Activated B cell treated with CpG ODN at 0.5 μM for 24 hours (primary cell): ENCODE measurements at regions not wholly inside any gene's neighbourhood (a gene's known extent, or its start where the extent isn't known, plus 50 kb on each side); places are given as distances from the start of the nearest gene placed in this dataset.
"Not testable (repeated sequence)": the region's sequence is repeated elsewhere in the genome, so short reads cannot be mapped to it uniquely, and the experiment has no call there.

Experiments
- ATAC-seq: fragments of 200-7000 bp; cut with Tn5 transposase; one replicate; pipeline ENCODE4 v1.10.0; 2021; ENCODE audit warnings: low read depth, mild to moderate bottlenecking, moderate library complexity
- CTCF ChIA-PET: fragments of 350-600 bp; sonication (Branson Sonifier 250); formaldehyde crosslinking; loops from one replicate; lab custom pipeline; 2021; ENCODE audit warnings: antibody characterized with exemption; lab: Charles Lee
- POLR2A ChIA-PET: fragments of 350-600 bp; sonication (Branson Sonifier 250); formaldehyde crosslinking; loops from one replicate; lab custom pipeline; 2021; ENCODE audit warnings: antibody characterized with exemption; lab: Charles Lee
- DNase-seq: peaks from one replicate; pipeline ENCODE4 v3.0.0; 2022
- H3K27ac Mint-ChIP-seq: one replicate; pipeline ENCODE4 v1.8.0; 2020; ENCODE audit warnings: mixed read lengths
- H3K27me3 Mint-ChIP-seq: one replicate; pipeline ENCODE4 v1.8.0; 2021; ENCODE audit warnings: mixed read lengths
- H3K36me3 Mint-ChIP-seq: one replicate; pipeline ENCODE4 v1.8.0; 2021; ENCODE audit warnings: low read depth, mixed read lengths
- H3K4me1 Mint-ChIP-seq: one replicate; pipeline ENCODE4 v1.8.0; 2021; ENCODE audit warnings: mixed read lengths
- H3K4me3 Mint-ChIP-seq: one replicate; pipeline ENCODE4 v1.8.0; 2020; ENCODE audit warnings: mild to moderate bottlenecking, mixed read lengths
- H3K9me3 Mint-ChIP-seq: one replicate; pipeline ENCODE4 v1.8.0; 2020; ENCODE audit warnings: mixed read lengths
- intact Hi-C: fragments of 100-400 bp; cut with micrococcal nuclease; formaldehyde crosslinking; loops from one replicate; pipeline ENCODE4 v1.15.1; 2024
- TF ChIP-seq, protein P1 (sequence below): fragments of 200-600 bp; IDR thresholded peaks from one replicate; pipeline ENCODE4 v1.8.0; 2022; ENCODE audit warnings: antibody characterized with exemption, mild to moderate bottlenecking

DNA sequence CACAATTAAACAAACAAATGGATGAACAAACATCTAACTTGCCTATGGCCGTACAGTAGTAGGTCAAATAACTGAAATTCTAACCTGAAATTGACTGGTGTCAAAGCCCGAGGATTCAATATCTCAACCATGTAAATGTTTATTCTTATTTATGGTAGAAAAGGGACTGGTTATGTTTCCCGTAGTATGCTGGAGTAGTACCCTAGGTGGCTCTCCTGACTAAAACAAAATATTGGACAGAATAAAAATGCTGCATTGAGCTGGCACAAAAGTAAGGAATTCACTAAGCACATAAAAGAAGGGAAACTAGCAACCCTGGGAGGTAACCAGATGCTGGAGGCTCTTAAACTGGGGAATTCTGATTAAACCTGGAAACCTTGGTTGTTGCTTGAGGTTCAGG lies 117.1 kb upstream of the PREP start:
- Mint-ChIP-seq H3K9me3 (peaks cover 3% of the 10 kb centered on the region), H3K4me1 (no peaks in the 10 kb centered on the region), H3K27me3 (peaks cover 6% of the 10 kb centered on the region), H3K27ac (no peak overlapping the region), H3K36me3 (no peaks in the 10 kb centered on the region), H3K4me3 (no peak overlapping the region)
- intact Hi-C loops: no loop called here
- DNase-seq (no peak), ATAC-seq (no peak)
- CTCF ChIA-PET: interaction anchor here (0.9 kb wide), 1 partner anchor 9 kb away, joined by 3 read pairs; no protein-coding TSS in a partner anchor
- POLR2A ChIA-PET: no interaction called here
- TF ChIP-seq, protein P1, sequence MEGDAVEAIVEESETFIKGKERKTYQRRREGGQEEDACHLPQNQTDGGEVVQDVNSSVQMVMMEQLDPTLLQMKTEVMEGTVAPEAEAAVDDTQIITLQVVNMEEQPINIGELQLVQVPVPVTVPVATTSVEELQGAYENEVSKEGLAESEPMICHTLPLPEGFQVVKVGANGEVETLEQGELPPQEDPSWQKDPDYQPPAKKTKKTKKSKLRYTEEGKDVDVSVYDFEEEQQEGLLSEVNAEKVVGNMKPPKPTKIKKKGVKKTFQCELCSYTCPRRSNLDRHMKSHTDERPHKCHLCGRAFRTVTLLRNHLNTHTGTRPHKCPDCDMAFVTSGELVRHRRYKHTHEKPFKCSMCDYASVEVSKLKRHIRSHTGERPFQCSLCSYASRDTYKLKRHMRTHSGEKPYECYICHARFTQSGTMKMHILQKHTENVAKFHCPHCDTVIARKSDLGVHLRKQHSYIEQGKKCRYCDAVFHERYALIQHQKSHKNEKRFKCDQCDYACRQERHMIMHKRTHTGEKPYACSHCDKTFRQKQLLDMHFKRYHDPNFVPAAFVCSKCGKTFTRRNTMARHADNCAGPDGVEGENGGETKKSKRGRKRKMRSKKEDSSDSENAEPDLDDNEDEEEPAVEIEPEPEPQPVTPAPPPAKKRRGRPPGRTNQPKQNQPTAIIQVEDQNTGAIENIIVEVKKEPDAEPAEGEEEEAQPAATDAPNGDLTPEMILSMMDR: no peak

DNA sequence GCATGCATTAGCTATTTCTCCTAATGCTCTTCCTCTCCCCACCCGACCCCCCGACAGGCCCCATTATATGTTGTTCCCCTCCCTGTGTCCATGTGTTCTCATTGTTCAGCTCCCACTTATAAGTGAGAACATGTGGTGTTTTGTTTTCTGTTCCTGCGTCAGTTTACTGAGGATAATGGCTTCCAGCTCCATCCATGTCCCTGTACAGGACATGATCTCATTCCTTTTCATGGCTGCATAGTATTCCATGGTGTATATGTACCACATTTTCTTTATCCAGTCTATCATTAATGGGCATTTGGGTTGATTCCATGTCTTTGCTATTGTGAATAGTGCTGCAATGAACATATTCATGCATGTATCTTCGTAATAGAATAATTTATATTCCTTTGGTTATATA lies 116.1 kb upstream of the PREP start:
- H3K9me3 Mint-ChIP-seq, H3K4me1 Mint-ChIP-seq, ATAC-seq, H3K27me3 Mint-ChIP-seq, H3K27ac Mint-ChIP-seq, CTCF ChIA-PET, POLR2A ChIA-PET, H3K36me3 Mint-ChIP-seq, intact Hi-C loops, H3K4me3 Mint-ChIP-seq, DNase-seq: not testable (repeated sequence)

DNA sequence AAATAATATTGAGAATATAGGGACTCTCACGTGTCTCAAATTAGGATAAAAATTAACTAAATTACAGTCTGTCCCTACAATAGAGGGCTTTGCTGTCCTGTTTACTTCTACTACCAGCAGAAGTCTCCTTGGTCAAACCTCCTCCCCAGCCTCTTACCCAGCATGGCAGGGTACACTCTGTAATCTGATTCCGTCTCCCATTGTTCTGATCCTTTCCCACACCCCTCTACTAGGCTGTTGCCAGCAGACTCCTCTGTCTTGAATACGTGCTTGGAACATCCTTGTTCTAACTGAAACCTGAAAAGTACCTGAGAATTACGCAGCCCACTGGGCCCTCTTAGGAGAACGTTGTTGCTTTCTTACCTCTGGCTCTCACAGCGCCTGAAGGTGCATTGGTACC lies 112.2 kb upstream of the PREP start:
- intact Hi-C loops: no loop called here
- H3K4me3 Mint-ChIP-seq: no peak overlapping the region
- H3K9me3 Mint-ChIP-seq: peaks cover 3% of the 10 kb centered on the region
- ChIA-PET CTCF (no interaction called here), POLR2A (no interaction called here)
- no peaks in the 10 kb centered on the region for H3K36me3 Mint-ChIP-seq
- H3K4me1 Mint-ChIP-seq: no peaks in the 10 kb centered on the region
- DNase-seq (no peak), ATAC-seq (no peak)
- H3K27ac Mint-ChIP-seq: no peak overlapping the region
- TF ChIP-seq, protein P1: no peak
- peaks cover 10% of the 10 kb centered on the region for H3K27me3 Mint-ChIP-seq

DNA sequence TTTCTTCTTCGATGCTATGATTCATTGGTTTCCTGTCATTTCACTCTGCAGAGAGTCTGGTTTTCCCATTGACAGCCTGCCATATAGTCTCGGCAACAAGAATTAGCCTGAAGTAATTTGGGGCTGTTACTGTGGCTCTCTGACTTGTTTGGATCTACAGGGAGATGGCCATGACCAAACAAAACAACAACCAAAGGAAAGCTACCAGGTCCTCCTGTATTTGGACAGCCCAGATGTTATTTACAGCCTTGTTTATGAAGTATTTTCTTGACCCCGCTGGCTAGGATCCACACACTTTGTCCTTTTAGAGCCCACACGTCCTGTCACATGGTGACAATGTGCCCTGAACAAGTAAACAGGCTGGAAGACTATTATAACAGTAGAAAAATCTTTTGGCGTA lies 111.4 kb upstream of the PREP start:
- Mint-ChIP-seq H3K4me1 (no peaks in the 10 kb centered on the region), H3K27me3 (peaks cover 12% of the 10 kb centered on the region), H3K9me3 (peaks cover 3% of the 10 kb centered on the region), H3K4me3 (no peak overlapping the region), H3K36me3 (no peaks in the 10 kb centered on the region), H3K27ac (no peak overlapping the region)
- DNase-seq (no peak), ATAC-seq (no peak)
- ChIA-PET POLR2A (no interaction called here), CTCF (no interaction called here)
- TF ChIP-seq, protein P1: no peak
- intact Hi-C loops: no loop called here

DNA sequence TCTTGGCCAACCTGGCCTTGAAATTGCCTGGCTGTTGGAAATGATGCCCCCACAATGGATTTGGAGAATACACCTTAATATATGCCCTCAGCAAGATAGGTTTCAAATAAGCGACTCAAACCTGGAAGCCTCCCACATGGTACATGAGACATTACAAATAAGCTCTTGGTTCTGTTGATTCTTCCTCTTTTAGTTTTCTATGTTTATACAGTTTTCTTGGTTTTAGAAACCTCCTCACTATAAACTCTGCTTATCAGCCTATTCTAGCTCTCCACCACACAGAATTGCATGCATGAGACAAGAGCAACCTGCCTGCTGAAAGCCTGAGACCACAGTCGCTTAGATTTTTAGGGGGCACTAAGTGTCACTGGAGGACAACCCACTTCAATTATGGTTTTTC lies 108.8 kb upstream of the PREP start:
- ChIA-PET CTCF (interaction anchor here (1.1 kb wide), 1 partner anchor 9 kb away, joined by 3 read pairs; no protein-coding TSS in a partner anchor), POLR2A (no interaction called here)
- ATAC-seq: no peak
- no peaks in the 10 kb centered on the region for H3K36me3 Mint-ChIP-seq
- no peak overlapping the region for H3K4me3 Mint-ChIP-seq
- DNase-seq: no peak
- intact Hi-C loops: no loop called here
- no peaks in the 10 kb centered on the region for H3K9me3 Mint-ChIP-seq
- TF ChIP-seq, protein P1: no peak
- peaks cover 12% of the 10 kb centered on the region for H3K27me3 Mint-ChIP-seq
- H3K4me1 Mint-ChIP-seq: no peaks in the 10 kb centered on the region
- no peak overlapping the region for H3K27ac Mint-ChIP-seq

DNA sequence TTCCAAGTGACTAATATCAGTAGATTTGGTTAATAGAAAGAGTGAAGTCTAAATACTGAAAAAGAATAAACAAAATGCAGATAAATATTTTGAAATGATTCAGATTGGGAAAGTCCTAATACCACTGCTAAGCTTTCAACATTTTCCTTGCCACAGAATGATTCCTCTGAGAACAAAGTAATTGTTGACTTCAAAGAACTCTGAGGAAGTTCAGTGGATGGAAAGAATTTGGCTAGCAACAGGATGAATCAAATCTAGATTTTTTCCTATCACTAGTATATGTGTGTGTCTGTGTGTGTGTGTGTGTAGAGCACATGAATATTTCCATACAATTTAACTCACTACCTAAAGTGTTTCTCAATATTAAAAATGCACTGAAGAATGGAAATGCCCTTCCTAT lies 107.9 kb upstream of the PREP start:
- H3K36me3 Mint-ChIP-seq: no peaks in the 10 kb centered on the region
- no peaks in the 10 kb centered on the region for H3K4me1 Mint-ChIP-seq
- H3K27ac Mint-ChIP-seq: no peak overlapping the region
- no peak for DNase-seq
- intact Hi-C loops: no loop called here
- no peaks in the 10 kb centered on the region for H3K9me3 Mint-ChIP-seq
- peaks cover 20% of the 10 kb centered on the region for H3K27me3 Mint-ChIP-seq
- no peak for ATAC-seq
- TF ChIP-seq, protein P1: no peak
- CTCF ChIA-PET: interaction anchor here (1.1 kb wide), 1 partner anchor 10 kb away, joined by 3 read pairs; no protein-coding TSS in a partner anchor
- no peak overlapping the region for H3K4me3 Mint-ChIP-seq
- POLR2A ChIA-PET: no interaction called here
